HepG2 (cell line): ENCODE measurements at regions not wholly inside any gene's neighbourhood (a gene's known extent, or its start where the extent isn't known, plus 50 kb on each side); places are given as distances from the start of the nearest gene placed in this dataset.

ENCODE experiments used
- AFF4 ChIP-seq: sonication (generic); formaldehyde crosslinking; IDR thresholded peaks from 2 replicates; pipeline ENCODE4 v1.4.0; 2020; ENCODE audit warnings: missing genetic modification reagents
- CREB1 ChIP-seq, 2 experiments: fragments of 450-650 bp in 1 of 2; IDR thresholded peaks; 2 replicates each; pipeline ENCODE4 v1.6.1; 2016 to 2017; ENCODE audit warnings: control low read depth in 1 of 2, mild to moderate bottlenecking in 1 of 2, missing compliant biosample characterization in 1 of 2, missing genetic modification characterization in 1 of 2
- HIVEP1 ChIP-seq: sonication (generic); formaldehyde crosslinking; IDR thresholded peaks from 2 replicates; pipeline ENCODE4 v1.4.0; 2020; ENCODE audit warnings: mild to moderate bottlenecking, missing genetic modification reagents
- HOXA9 ChIP-seq: sonication (generic); formaldehyde crosslinking; IDR thresholded peaks from 2 replicates; pipeline ENCODE4 v1.8.1; 2022; ENCODE audit warnings: missing genetic modification reagents, mild to moderate bottlenecking, moderate library complexity, borderline replicate concordance
- SRSF1 ChIP-seq: fragments of 200-400 bp; formaldehyde crosslinking; optimal IDR thresholded peaks from 2 replicates; pipeline ENCODE3; 2017; ENCODE audit warnings: mild to moderate bottlenecking, low read depth, low read length, moderate library complexity
- TEAD2 ChIP-seq: sonication (generic); formaldehyde crosslinking; IDR thresholded peaks from 2 replicates; pipeline ENCODE4 v1.9.0; 2021; ENCODE audit warnings: missing genetic modification reagents
- ZNF704 ChIP-seq: sonication (generic); formaldehyde crosslinking; IDR thresholded peaks from 2 replicates; pipeline ENCODE4 v1.8.1; 2023; ENCODE audit warnings: mild to moderate bottlenecking, inconsistent platforms, moderate library complexity, missing genetic modification reagents, borderline replicate concordance

- TF ChIP-seq CREB1 (IDR thresholded peaks at IDR 0.05) (no peak), CREB1 (CRISPR knock-in tag; IDR thresholded peaks at IDR 0.05) (no peak), AFF4 (CRISPR knock-in tag) (no peak), HIVEP1 (CRISPR knock-in tag) (no peak), HOXA9 (CRISPR knock-in tag) (no peak), SRSF1 (no peak), ZNF704 (CRISPR knock-in tag) (no peak), TEAD2 (CRISPR knock-in tag) (no peak)
Observed at GRCh38 chrX:124804962-124805361, 458.6 kb downstream of the SH2D1A start.
